ENCODE measurements at regions not wholly inside any gene's neighbourhood (a gene's known extent, or its start where the extent isn't known, plus 50 kb on each side); places are given as distances from the start of the nearest gene placed in this dataset.

DNA sequence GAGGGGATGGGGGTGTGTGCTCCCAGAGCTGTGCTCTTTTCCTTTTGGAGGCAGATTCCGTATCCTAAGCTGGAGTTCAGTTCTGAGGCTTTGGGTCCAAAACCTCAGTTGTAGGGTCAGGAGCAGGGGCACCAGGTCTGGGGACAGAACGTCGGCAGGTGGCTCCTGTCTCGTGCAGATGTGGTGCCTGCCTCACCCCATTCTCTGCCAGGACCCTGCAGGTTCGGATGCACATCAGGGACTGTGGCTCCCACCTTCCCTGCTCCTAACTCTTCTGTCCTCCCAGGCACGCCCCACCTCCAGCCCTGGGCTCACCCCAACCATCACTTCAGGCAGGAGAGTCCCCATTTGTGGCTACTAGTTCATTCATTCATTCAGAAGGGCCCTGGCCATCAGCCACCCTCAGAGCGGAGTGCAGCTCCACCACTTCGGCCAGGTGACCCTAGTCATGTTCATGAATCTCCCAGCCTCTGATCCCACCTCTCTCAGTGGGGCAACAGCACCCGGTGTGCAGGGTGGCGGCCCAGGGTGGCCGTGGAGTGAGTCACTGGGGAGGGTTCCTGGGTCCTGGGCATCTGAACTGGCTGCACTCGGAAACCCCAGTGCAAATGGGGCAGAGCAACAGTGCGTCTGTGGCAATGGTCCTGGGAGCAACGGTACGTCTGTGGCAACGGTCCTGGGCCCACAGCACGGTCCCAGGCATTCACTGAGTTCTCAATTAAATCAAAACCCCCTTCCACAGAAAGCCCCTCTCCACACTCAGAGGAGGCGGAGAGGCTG, 100.8 kb upstream of the FAM20C start (continued):
- TF ChIP-seq, protein P1, sequence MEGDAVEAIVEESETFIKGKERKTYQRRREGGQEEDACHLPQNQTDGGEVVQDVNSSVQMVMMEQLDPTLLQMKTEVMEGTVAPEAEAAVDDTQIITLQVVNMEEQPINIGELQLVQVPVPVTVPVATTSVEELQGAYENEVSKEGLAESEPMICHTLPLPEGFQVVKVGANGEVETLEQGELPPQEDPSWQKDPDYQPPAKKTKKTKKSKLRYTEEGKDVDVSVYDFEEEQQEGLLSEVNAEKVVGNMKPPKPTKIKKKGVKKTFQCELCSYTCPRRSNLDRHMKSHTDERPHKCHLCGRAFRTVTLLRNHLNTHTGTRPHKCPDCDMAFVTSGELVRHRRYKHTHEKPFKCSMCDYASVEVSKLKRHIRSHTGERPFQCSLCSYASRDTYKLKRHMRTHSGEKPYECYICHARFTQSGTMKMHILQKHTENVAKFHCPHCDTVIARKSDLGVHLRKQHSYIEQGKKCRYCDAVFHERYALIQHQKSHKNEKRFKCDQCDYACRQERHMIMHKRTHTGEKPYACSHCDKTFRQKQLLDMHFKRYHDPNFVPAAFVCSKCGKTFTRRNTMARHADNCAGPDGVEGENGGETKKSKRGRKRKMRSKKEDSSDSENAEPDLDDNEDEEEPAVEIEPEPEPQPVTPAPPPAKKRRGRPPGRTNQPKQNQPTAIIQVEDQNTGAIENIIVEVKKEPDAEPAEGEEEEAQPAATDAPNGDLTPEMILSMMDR (IDR thresholded peaks at IDR 0.05; ENCODE audit: poor library complexity, severe bottlenecking): no peak

DNA sequence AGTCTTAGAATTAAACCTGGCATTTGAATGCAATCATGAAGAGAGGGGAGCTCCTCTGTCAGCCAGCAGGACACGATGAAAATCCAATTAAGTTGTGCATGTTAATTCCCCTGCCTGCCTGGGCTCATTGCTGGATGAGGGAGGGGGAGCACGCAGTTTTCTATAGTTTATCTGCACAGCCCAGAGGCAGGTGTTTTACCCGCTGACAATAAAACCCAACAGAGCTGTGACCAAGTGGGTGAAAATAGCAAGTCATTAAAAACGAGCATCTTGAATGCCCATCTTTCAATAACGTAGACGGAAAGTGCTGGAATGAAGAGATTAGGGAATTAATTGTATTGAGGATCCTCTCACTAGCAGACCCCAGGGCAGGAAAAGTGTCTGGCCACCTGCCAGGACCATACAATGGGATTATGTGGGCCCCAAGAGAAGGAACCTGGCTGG, 100.1 kb upstream of the FAM20C start:
- Histone ChIP-seq H3K36me3 (ENCODE audit: insufficient read depth, low read length) (no peaks in the 10 kb centered on the region), H3K27ac (ENCODE audit: low read length) (no peak overlapping the region), H3K4me3 (ENCODE audit: low read length) (no peak overlapping the region), H4K20me1 (ENCODE audit: insufficient read depth) (no peaks in the 10 kb centered on the region), H3K27me3 (ENCODE audit: insufficient read depth, low read depth, low read length) (no peaks in the 10 kb centered on the region), H3K9me2 (ENCODE audit: insufficient read depth, low read length) (no peaks in the 10 kb centered on the region), H3K4me2 (ENCODE audit: low read length) (no peak overlapping the region), H3K79me2 (replicated peaks; ENCODE audit: insufficient read depth, low read length) (no peaks in the 10 kb centered on the region), H3K9ac (ENCODE audit: low read length) (no peak overlapping the region), H3F3A (ENCODE audit: insufficient read depth, low read length, poor library complexity, severe bottlenecking) (no peaks in the 10 kb centered on the region), H3K9me3 (ENCODE audit: low read length) (no peaks in the 10 kb centered on the region), H2AFZ (ENCODE audit: low read depth, low read length) (no peak overlapping the region)
- TF ChIP-seq SMC3 (conservative IDR thresholded peaks at IDR 0.05; ENCODE audit: poor library complexity): no peak
- TF ChIP-seq POLR2AphosphoS5 (IDR thresholded peaks at IDR 0.05): no peak
- no peak for TF ChIP-seq TAF1 (IDR thresholded peaks at IDR 0.05; ENCODE audit: low read depth)
- TF ChIP-seq EP300 (conservative IDR thresholded peaks at IDR 0.05; ENCODE audit: poor library complexity, severe bottlenecking): no peak
- TF ChIP-seq MXI1 (conservative IDR thresholded peaks at IDR 0.05; ENCODE audit: poor library complexity, severe bottlenecking): no peak
- TF ChIP-seq, protein P2, sequence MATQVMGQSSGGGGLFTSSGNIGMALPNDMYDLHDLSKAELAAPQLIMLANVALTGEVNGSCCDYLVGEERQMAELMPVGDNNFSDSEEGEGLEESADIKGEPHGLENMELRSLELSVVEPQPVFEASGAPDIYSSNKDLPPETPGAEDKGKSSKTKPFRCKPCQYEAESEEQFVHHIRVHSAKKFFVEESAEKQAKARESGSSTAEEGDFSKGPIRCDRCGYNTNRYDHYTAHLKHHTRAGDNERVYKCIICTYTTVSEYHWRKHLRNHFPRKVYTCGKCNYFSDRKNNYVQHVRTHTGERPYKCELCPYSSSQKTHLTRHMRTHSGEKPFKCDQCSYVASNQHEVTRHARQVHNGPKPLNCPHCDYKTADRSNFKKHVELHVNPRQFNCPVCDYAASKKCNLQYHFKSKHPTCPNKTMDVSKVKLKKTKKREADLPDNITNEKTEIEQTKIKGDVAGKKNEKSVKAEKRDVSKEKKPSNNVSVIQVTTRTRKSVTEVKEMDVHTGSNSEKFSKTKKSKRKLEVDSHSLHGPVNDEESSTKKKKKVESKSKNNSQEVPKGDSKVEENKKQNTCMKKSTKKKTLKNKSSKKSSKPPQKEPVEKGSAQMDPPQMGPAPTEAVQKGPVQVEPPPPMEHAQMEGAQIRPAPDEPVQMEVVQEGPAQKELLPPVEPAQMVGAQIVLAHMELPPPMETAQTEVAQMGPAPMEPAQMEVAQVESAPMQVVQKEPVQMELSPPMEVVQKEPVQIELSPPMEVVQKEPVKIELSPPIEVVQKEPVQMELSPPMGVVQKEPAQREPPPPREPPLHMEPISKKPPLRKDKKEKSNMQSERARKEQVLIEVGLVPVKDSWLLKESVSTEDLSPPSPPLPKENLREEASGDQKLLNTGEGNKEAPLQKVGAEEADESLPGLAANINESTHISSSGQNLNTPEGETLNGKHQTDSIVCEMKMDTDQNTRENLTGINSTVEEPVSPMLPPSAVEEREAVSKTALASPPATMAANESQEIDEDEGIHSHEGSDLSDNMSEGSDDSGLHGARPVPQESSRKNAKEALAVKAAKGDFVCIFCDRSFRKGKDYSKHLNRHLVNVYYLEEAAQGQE (IDR thresholded peaks at IDR 0.05; ENCODE audit: borderline replicate concordance): no peak
- no peak for TF ChIP-seq RAD21 (conservative IDR thresholded peaks at IDR 0.05)
- TF ChIP-seq, protein P1 (IDR thresholded peaks at IDR 0.05; ENCODE audit: poor library complexity, severe bottlenecking): no peak
- no peak for TF ChIP-seq EZH2 (IDR thresholded peaks at IDR 0.05; ENCODE audit: borderline replicate concordance, insufficient read depth, low read length, poor library complexity, severe bottlenecking)

Measured in neural cell (in vitro differentiated cells).